ENCODE measurements at regions not wholly inside any gene's neighbourhood (a gene's known extent, or its start where the extent isn't known, plus 50 kb on each side); places are given as distances from the start of the nearest gene placed in this dataset.

DNA sequence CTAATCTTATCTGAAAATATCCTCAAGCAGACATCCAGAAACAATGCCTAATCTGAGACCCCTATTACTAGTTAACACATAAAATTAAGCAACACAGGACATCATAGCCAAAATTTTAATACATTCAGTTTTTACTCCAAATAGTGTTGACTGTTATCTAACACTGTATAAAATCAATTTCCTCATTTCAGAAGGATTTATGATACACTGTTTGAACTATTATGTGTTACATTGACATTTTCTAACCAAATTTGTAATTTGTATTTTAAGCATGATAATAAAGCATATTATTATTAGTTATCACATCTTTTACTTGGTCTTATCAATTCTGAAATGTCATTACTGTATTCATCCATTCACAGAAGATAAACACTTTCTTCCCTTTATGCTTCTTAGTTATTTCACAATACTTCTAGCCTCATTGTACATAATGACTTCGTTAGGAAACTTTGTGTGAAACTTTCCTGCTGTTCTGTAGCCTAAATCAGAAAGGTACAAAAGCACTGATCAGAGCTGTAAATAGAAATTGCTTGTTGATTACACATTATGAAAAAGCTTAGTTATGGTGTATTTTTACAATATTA lies 1248.9 kb downstream of the JRKL start:
- FAIRE-seq, result no peak
- no peak overlapping the region for H3K9ac ChIP-seq (ENCODE audit: insufficient read depth in 1 of 2, low read depth in 2 of 2, low read length in 2 of 2)
- no peak overlapping the region for H3K27ac ChIP-seq (ENCODE audit: extremely low read depth, low read depth, low read length)

More for the DNA sequence above, 1248.9 kb downstream of the JRKL start:
- DNase-seq (ENCODE audit: extremely low read depth in 1 of 4, low spot score in 3 of 4) (no peak), ATAC-seq (no peak)
- CTCF ChIA-PET (ENCODE audit: low intra/inter-chr PET ratio), result no interaction called here
- H3K4me1 ChIP-seq (replicated peaks in 1 of 2; ENCODE audit: control insufficient read depth in 2 of 2, insufficient read depth in 2 of 2, low read length in 2 of 2), result no peaks in the 10 kb centered on the region
- H2AFZ ChIP-seq (ENCODE audit: low read depth, low read length), result no peak overlapping the region
- no peaks in the 10 kb centered on the region for H3K9me1 ChIP-seq (ENCODE audit: control insufficient read depth, insufficient read depth, low read length)
- no peaks in the 10 kb centered on the region for H3K36me3 ChIP-seq (ENCODE audit: control insufficient read depth, insufficient read depth, low read length)
- intact Hi-C loops (cut with micrococcal nuclease), result no loop called here
- no peak overlapping the region for H3K4me2 ChIP-seq (ENCODE audit: insufficient read depth, low read length)
- H4K20me1 ChIP-seq (replicated peaks; ENCODE audit: control insufficient read depth, insufficient read depth, low read length), result no peaks in the 10 kb centered on the region
- no peak overlapping the region for H3K4me3 ChIP-seq
- WGBS (ENCODE audit: insufficient coverage, low coverage, missing lambda C conversion rate), result 9% methylated on average over 1 of the region's 1 CpG
- TF ChIP-seq CEBPG (CRISPR knock-in tag; IDR thresholded peaks at IDR 0.05), result no peak
- TF ChIP-seq CEBPG (tag; conservative IDR thresholded peaks at IDR 0.05 in 1 of 2, IDR thresholded peaks at IDR 0.05 in 1 of 2), result peak in 1 of 2 experiments; percentile 52; a peak in 2 of 4 replicates
- TF ChIP-seq, protein P1, sequence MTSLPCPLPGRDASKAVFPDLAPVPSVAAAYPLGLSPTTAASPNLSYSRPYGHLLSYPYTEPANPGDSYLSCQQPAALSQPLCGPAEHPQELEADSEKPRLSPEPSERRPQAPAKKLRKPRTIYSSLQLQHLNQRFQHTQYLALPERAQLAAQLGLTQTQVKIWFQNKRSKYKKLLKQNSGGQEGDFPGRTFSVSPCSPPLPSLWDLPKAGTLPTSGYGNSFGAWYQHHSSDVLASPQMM (CRISPR knock-in tag; IDR thresholded peaks at IDR 0.05), result no peak
- no peak for TF ChIP-seq ZNF253 (CRISPR knock-in tag; conservative IDR thresholded peaks at IDR 0.05)
- peak; percentile 61 for TF ChIP-seq CEBPB (tag; IDR thresholded peaks at IDR 0.05)
- TF ChIP-seq, protein P2, sequence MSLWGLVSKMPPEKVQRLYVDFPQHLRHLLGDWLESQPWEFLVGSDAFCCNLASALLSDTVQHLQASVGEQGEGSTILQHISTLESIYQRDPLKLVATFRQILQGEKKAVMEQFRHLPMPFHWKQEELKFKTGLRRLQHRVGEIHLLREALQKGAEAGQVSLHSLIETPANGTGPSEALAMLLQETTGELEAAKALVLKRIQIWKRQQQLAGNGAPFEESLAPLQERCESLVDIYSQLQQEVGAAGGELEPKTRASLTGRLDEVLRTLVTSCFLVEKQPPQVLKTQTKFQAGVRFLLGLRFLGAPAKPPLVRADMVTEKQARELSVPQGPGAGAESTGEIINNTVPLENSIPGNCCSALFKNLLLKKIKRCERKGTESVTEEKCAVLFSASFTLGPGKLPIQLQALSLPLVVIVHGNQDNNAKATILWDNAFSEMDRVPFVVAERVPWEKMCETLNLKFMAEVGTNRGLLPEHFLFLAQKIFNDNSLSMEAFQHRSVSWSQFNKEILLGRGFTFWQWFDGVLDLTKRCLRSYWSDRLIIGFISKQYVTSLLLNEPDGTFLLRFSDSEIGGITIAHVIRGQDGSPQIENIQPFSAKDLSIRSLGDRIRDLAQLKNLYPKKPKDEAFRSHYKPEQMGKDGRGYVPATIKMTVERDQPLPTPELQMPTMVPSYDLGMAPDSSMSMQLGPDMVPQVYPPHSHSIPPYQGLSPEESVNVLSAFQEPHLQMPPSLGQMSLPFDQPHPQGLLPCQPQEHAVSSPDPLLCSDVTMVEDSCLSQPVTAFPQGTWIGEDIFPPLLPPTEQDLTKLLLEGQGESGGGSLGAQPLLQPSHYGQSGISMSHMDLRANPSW (CRISPR knock-in tag; IDR thresholded peaks at IDR 0.05), result no peak
- POLR2A ChIA-PET, result no interaction called here
- H3K79me2 ChIP-seq (ENCODE audit: control insufficient read depth, insufficient read depth, low read length), result no peaks in the 10 kb centered on the region
- no peaks in the 10 kb centered on the region for H3K9me3 ChIP-seq (replicated peaks; ENCODE audit: control insufficient read depth, insufficient read depth, low read depth, low read length)
- no TSS peak for BruUV-seq (replicated peaks)
- in situ Hi-C loops (cut with MboI), result no loop called here
- no peaks in the 10 kb centered on the region for H3K27me3 ChIP-seq (ENCODE audit: control insufficient read depth in 2 of 2, insufficient read depth in 2 of 2, low read length in 2 of 2)

All from K562 (cell line).